Caco-2 (cell line): ENCODE measurements at regions not wholly inside any gene's neighbourhood (a gene's known extent, or its start where the extent isn't known, plus 50 kb on each side); places are given as distances from the start of the nearest gene placed in this dataset.

ENCODE experiments used
- BruUV-seq: library from RNA; stranded (reverse); fragments of 400-500 nt; replicated peaks from 2 replicates; lab custom pipeline; 2021; lab: Mats Ljungman, UMichigan
- CTCF ChIA-PET: fragments of 300-600 bp; sonication (Branson Sonifier 250); formaldehyde crosslinking; loops from one replicate; lab custom pipeline; 2022; ENCODE audit warnings: antibody characterized with exemption; lab: Charles Lee
- POLR2A ChIA-PET: fragments of 300-600 bp; sonication (Branson Sonifier 250); formaldehyde crosslinking; loops from one replicate; lab custom pipeline; 2022; ENCODE audit warnings: antibody characterized with exemption; lab: Charles Lee
- DNase-seq, 2 experiments: peaks; one replicate each; pipeline versions ENCODE4 v3.0.0 to v3.0.0-alpha.2; 2020 to 2022
- H3K27me3 ChIP-seq: replicated peaks from 2 replicates; pipeline ENCODE4 v1.6.0; 2011; ENCODE audit warnings: low read length; ENCODE audit not compliant: control insufficient read depth, insufficient read depth
- H3K36me3 ChIP-seq: 2 replicates; pipeline ENCODE4 v1.5.1; 2011; ENCODE audit warnings: low read length; ENCODE audit not compliant: control insufficient read depth, insufficient read depth
- H3K4me1 ChIP-seq: fragments of 250-450 bp; sonication (Bioruptor Pico); 2 replicates; pipeline ENCODE4 v1.5.1; 2020; ENCODE audit warnings: mild to moderate bottlenecking
- H3K4me3 ChIP-seq: 2 replicates; pipeline ENCODE4 v1.5.1; 2011; ENCODE audit warnings: low read depth, mild to moderate bottlenecking, control low read depth, low read length
- H3K9me3 ChIP-seq: fragments of 250-450 bp; sonication (Bioruptor Pico); 2 replicates; pipeline ENCODE4 v1.5.1; 2020; ENCODE audit warnings: mild to moderate bottlenecking, moderate library complexity
- H3K27ac Mint-ChIP-seq: one replicate; pipeline ENCODE4 v1.8.0; 2022; ENCODE audit warnings: mixed read lengths; ENCODE audit not compliant: unreplicated experiment
- H3K27me3 Mint-ChIP-seq: one replicate; pipeline ENCODE4 v1.8.0; 2022; ENCODE audit warnings: mixed read lengths; ENCODE audit not compliant: insufficient read depth, unreplicated experiment
- H3K36me3 Mint-ChIP-seq: one replicate; pipeline ENCODE4 v1.8.0; 2022; ENCODE audit warnings: mild to moderate bottlenecking, mixed read lengths; ENCODE audit not compliant: insufficient read depth, unreplicated experiment
- H3K4me1 Mint-ChIP-seq: one replicate; pipeline ENCODE4 v1.8.0; 2022; ENCODE audit warnings: low read depth, mixed read lengths; ENCODE audit not compliant: unreplicated experiment
- H3K4me3 Mint-ChIP-seq: one replicate; pipeline ENCODE4 v1.8.0; 2022; ENCODE audit warnings: mild to moderate bottlenecking, moderate library complexity, mixed read lengths; ENCODE audit not compliant: unreplicated experiment
- H3K9me3 Mint-ChIP-seq: one replicate; pipeline ENCODE4 v1.8.0; 2022; ENCODE audit warnings: mixed read lengths; ENCODE audit not compliant: unreplicated experiment
- CTCF ChIP-seq, 2 experiments: fragments of 200-600 bp in 1 of 2; IDR thresholded peaks; 1 replicate in 1 of 2; 2 replicates in 1 of 2; pipeline versions ENCODE4 v1.5.1 to v1.8.0; 2011 to 2022; ENCODE audit warnings: antibody characterized with exemption in 1 of 2, control low read depth in 1 of 2, inconsistent platforms in 1 of 2, low read depth in 1 of 2, low read length in 1 of 2, mild to moderate bottlenecking in 1 of 2, moderate library complexity in 1 of 2; ENCODE audit not compliant: insufficient read depth in 1 of 2, severe bottlenecking in 1 of 2, unreplicated experiment in 1 of 2
- intact Hi-C: fragments of 100-400 bp; cut with micrococcal nuclease; formaldehyde crosslinking; loops from one replicate; pipeline ENCODE4 v1.10.0; 2022; ENCODE audit not compliant: unreplicated experiment

GRCh38 chr17:59465949-59466307 lies 99.5 kb upstream of the DHX40 start:
- H3K9me3 Mint-ChIP-seq = no peaks in the 10 kb centered on the region
- no peak overlapping the region for H3K4me3 Mint-ChIP-seq
- H3K27ac Mint-ChIP-seq = no peak overlapping the region
- H3K4me1 Mint-ChIP-seq = peaks cover 6% of the 10 kb centered on the region
- Histone ChIP-seq H3K36me3 (no peaks in the 10 kb centered on the region), H3K4me1 (0 out of 2 replicates have a peak, but pooled peaks cover 6% of the 10 kb centered on the region), H3K27me3 (no peaks in the 10 kb centered on the region), H3K9me3 (no peaks in the 10 kb centered on the region), H3K4me3 (no peak overlapping the region)
- ChIA-PET POLR2A (no interaction called here), CTCF (no interaction called here)
- BruUV-seq = no TSS peak
- TF ChIP-seq CTCF (IDR thresholded peaks at IDR 0.05; ENCODE audit: insufficient read depth in 1 of 2, low read depth in 1 of 2, low read length in 1 of 2, severe bottlenecking in 1 of 2, unreplicated experiment in 1 of 2) = no peak
- DNase-seq = no peak
- intact Hi-C loops = no loop called here
- H3K27me3 Mint-ChIP-seq = no peaks in the 10 kb centered on the region
- H3K36me3 Mint-ChIP-seq = no peaks in the 10 kb centered on the region

DNA sequence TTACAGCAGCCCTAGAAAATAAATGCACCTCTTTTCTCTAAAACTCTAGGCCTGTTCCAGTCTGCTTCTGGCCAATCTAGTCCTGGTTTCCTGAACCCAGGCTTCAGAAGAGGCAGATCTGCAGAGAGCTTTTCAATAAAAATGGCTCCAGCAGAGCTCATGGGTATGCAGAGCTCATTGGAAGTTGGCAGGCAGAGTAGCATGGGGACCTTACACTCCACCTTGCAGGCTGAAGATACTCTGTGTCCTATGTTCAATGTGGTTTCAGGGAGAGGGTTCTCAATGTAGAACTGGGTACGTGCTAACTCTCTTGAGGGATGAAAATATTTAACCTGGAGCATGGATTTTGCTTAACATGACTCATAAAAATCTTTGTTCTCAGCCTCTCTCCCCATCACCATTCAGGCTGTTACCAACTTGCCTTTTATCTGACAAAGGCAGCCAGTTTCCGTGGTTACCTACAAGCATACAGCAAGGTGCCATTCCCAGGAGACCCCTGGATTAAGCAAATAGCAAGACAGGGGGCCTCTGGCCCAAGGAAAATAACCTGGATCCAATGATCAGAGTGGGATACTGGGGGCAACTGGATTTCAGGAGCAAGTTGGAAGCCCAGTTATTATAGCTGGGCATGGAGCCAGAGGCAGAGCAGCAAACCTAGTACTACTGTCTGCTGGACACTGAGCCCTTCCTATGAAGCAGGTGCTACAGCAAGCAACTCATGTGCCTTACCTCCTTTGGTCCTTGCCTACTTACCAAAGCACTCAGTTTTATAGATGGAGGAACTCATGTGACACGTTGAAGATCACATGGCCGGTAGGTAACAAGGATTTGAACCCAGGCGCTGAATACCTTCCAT lies 98.2 kb upstream of the DHX40 start:
- no peaks in the 10 kb centered on the region for H3K36me3 ChIP-seq
- no peaks in the 10 kb centered on the region for H3K9me3 Mint-ChIP-seq
- intact Hi-C loops = no loop called here

More for the DNA sequence above, 98.2 kb upstream of the DHX40 start:
- DNase-seq = no peak
- Histone ChIP-seq H3K27me3 (no peaks in the 10 kb centered on the region), H3K4me1 (0 out of 2 replicates have a peak, but pooled peaks cover 6% of the 10 kb centered on the region), H3K9me3 (no peaks in the 10 kb centered on the region), H3K4me3 (no peak overlapping the region)
- H3K4me3 Mint-ChIP-seq = no peak overlapping the region
- CTCF ChIA-PET = no interaction called here
- no TSS peak for BruUV-seq
- H3K36me3 Mint-ChIP-seq = no peaks in the 10 kb centered on the region
- POLR2A ChIA-PET = no interaction called here
- no peaks in the 10 kb centered on the region for H3K27me3 Mint-ChIP-seq
- H3K4me1 Mint-ChIP-seq = peaks cover 6% of the 10 kb centered on the region
- H3K27ac Mint-ChIP-seq = no peak overlapping the region
- no peak for TF ChIP-seq CTCF (IDR thresholded peaks at IDR 0.05; ENCODE audit: insufficient read depth in 1 of 2, low read depth in 1 of 2, low read length in 1 of 2, severe bottlenecking in 1 of 2, unreplicated experiment in 1 of 2)
